DMS53 treated with DMSO at 0.1 percent for 48 hours (cell line): ENCODE measurements at regions not wholly inside any gene's neighbourhood (a gene's known extent, or its start where the extent isn't known, plus 50 kb on each side); places are given as distances from the start of the nearest gene placed in this dataset.

ENCODE experiments used
- DNase-seq: peaks from one replicate; lab custom pipeline; 2025; ENCODE audit not compliant: unreplicated experiment; lab: John Stamatoyannopoulos, UW

DNA sequence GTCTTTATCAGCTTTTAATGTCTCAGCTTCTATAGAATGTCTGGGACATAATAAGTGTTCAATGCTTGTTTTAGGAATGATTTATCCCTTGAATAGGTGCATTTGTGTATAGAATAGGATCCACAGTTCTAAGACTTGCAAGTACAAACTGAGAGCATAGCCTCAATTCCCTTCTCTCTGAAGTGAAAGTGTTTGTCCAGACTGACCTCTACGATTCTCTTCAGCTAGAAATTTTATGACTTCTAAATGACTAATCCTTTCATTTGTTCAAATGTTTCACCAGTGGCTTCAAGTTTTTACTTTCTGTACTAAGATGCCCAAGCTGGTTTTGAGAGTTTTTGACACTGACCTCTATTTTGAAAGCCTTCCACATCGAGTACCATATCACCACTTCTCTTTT is 608.2 kb upstream of the ADGRL4 start:
- DNase-seq, result no peak

DNA sequence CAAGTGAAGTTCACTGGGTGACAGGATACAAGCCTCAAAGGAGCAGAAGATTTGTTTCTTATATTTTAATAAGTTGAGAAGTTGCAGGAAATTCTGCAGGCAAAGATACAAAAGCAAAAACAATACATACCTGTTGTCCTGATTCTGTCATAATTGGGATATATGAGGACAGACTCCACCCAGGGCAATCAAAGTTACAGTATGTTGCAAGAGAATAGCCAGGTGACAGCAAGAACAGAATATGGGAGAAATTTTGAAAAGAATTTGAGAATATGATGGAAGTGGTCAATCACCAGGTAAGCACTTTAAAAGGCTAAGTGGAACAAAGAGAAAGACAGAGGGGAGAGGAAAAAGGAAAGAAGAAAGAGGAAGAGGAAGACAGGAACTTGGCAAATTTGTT is 607.6 kb upstream of the ADGRL4 start:
- no peak for DNase-seq

DNA sequence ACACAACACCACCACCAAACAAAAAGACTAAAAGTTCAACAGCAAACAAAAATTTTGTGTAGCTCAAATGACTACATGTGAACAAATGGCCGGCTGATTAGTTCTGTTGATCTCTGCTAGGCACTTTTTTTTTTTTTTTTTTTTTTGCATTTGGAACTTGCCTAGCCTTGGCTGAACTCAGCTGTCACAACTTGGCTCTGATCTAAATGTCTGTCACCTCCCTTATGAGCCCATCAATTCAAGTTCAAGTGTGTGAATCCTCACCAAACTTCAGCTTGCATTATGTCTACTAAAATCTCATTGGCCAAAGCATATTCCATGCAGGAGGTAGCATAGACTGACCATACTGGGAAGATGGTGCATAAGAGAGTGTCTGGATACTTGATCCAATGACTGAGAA is 606.5 kb upstream of the ADGRL4 start:
- no peak for DNase-seq

DNA sequence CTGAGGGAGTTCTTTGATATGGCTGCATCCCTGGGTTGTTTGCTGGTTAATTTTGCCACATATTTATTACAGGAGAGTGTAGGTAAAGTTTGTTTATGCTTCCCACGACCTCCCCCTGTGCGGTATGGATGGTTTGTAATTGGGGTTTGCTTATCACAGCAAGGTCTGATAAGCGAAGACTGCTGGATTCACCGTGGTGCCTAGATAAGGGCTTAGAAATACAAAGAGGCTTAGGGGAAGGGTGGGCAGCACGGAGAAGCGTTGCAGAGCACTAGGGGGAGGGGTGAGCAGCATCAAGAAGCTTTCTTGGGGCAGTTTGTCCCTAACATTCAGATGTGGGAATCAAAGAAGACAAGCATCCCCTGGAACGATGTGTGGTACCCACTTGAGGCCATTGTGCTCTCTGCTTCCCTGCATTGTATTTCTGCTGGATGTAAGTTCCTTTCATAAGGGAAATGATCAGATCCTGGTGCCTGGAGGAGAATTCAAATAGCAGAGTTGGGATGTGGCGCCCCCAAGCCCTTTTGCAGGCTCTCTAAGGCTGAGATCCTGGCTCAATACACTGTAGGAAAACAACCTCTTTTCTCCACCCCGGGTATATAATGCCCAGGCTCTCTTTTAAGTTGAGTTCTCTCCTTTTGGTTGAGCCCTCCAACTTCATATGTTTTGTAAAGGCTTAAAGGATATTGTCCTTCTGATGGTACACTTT is 598.1 kb upstream of the ADGRL4 start:
- DNase-seq, result no peak

DNA sequence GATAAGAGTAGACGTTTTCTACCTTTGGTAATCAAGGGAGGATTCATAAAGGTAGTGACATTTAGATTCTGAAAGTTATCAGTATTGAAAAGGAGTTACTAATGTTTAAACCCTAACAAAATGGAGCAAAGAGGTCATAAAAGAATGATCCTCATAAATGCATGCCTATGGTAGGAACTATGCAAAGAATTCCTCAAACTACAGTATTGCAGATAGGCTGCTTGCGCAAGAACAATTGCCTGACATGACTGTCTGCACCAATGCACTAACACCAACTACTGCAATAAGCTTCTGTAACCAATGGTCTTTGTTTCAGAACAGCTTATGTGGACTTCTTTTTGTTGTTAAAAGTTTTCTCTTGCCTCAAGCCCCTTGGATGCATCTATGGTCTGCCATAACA is 597.3 kb upstream of the ADGRL4 start:
- no peak for DNase-seq

DNA sequence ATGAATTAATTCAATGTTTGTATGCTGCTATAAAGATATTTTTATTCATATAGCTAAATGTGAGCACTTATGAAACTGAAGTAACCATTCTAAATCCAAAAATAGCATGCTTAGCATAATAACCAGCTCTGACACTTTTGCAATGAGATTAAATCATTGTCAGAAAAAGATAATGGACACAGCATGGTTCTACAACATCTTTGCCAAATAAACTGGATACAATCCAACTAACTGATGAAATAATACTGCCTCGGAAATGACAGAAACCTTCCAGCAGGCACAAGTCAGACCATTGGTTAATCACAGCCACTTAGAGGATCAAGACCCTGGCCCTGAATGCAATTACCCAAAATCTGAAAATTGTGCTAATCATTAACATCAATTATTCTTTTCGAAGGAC is 592.7 kb upstream of the ADGRL4 start:
- DNase-seq, result no peak

DNA sequence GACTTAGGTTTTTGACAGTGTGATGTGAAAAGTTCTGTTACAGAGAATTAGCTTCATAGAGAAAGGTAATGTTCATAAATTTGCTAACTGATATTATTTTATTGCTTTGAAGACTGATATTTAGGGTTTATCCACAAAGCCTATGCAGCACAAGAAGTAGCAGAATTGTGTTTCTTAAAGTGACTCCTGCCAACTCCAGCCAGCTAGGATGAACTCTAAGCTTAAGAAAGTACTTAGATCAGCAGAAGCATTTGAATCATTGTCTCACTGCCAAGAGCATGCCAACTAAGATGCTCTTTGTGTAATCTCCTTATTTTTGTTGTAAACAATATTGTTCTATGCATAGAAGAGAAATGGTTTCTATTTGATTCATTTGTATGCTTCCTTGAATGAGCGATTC is 589.4 kb upstream of the ADGRL4 start:
- no peak for DNase-seq

DNA sequence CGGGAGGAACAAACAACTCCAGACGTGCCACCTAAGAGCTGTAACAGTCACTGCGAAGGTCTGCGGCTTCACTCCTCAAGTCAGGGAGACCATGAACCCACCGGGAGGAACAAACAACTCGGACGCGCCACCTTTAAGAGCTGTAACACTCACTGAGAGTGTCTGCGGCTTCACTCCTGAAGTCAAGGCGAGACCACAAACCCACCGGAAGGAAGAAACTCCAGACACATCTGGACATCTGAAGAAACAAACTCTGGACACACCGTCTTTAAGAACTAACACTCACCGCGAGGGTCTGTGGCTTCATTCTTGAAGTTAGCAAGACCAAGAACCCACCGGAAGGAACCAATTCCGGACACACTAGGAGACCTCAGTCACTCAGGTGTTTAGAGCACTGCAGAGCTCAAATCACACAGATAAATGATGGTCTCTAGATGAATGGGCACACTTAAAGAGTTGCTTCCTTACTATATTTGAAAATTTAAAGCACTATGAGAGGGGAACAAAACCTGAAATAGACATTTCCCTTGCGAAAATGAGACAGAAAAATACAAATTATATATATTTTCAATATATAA is 587.7 kb upstream of the ADGRL4 start:
- no peak for DNase-seq

DNA sequence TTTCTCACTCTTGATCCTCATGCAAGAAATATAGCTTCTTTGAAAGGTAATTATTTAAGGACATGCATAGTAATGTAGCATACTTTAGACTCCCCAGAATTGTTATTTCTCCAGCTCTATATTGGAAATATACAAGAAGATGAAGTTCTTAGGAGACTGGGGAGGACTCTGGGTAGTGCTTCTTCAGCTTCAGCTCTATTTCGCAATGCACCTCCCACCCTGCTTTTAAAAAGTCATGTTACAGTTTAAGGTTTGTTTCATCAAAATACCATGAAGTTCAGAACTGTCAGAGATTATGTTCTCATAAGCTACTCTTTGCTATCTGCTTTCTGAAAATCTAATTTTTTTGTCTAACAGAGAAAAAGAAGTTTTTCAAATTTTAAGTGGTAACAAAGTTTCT is 586.2 kb upstream of the ADGRL4 start:
- DNase-seq, result no peak

DNA sequence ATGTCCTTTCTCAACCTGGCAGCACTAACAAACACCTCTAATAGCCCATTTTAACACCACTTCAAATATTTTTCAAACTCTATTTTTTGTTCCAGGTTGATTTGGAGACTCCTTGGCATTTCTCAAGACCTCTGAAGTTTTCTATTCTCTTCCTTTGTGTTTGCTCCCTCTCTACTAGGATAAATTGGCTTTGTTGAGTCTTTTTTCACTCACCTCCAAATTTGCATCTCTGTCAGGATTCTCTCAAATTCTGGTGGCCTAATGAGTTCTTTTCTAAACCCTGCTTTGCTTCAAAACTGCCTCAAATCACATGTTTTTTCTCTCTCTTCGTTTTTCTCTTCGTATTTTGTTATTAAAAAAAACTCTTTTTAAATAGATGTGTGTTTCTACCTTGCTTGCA is 582.2 kb upstream of the ADGRL4 start:
- no peak for DNase-seq

DNA sequence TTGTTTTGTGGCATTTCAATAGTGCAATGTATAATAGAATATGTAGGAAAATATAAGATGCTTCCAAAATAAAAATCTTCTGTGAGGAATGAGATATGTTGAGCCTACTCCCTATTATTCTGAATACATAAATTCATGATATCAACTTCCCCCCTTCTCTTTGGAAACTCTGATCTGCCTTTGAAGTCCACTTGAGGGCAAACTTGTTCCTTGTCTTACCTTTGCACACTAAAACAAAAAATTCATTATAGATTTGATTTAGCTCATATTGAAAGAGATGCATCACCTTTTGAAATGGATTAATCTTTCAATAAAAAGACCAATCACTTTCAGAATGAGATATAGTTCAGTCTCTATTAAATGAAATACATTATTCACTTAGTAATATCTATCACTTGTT is 580.7 kb upstream of the ADGRL4 start:
- DNase-seq, result no peak

DNA sequence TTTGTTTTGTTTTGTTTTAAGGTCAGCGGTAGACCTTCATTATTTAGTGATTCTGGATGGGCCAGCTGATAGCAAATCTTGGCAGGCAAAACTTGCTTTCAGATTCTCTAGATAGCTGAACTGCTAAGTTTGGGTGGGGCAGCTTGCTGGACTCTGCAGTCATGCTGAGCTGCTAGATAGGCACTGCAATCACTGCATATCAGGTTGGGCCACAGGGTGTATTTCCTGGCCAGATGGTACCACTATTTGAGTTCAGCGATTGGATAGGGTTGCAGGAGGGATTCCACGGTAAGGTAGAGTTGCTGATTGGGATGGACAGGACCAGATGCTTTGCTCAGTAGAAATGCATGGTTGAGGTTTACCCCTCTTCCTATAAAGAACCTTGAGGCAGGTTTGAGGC is 579.3 kb upstream of the ADGRL4 start:
- DNase-seq, result no peak

DNA sequence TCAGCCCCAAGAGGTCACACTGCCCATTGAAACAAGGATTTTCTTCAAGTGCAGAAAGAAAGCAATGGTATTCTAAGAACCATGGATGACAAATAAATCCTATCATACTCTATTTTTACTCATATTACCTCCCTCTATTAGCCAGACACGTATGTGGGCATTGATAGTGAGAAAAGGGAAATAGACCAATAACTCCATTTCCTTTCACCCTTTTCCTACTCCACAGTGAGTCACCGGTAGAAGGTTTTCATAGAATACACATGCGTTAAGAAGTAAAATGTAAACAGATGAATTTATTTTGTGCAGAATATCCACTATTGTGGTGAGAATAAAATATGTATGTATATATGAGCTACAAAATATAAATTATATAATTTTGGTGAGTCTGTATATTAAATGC is 568.9 kb upstream of the ADGRL4 start:
- no peak for DNase-seq

DNA sequence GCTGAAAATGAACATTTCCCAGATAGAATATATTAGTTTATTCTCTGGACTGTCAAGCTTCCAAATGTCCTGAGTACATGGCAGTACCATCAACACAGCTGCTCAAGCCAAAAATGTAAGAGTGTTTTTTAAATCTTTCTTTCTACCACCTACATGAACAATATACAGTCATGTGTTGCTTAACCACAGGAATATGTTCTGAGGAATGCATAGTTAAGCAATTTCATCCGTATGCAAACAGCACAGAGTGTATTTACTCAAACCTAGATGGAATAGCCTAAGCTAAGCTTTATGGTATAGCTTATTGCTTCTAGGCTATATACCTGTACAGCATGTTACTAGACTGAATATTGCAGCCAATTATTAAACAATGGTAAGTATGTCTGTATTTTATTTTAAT is 561.9 kb upstream of the ADGRL4 start:
- no peak for DNase-seq

DNA sequence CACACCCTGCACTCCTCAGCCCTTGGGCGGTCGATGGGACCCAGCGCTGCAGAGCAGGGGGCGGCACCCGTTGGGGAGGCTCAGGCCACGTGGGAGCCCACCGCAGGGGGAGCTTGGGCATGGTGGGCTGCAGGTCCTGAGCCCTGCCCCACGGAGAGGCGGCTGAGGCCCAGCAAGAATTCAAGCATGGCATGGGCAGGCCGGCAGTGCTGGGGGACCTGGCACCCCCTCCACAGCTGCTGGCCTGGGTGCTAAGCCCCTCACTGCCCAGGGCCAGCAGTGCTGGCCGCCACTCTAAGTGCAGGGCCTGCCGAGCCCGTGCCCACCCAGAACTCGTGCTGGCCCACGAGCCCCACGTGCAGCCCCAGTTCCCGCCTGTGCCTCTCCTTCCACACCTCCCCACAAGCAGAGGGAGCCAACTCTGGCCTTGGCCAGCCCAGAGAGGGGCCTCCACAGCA is 555.0 kb upstream of the ADGRL4 start:
- DNase-seq, result no peak

DNA sequence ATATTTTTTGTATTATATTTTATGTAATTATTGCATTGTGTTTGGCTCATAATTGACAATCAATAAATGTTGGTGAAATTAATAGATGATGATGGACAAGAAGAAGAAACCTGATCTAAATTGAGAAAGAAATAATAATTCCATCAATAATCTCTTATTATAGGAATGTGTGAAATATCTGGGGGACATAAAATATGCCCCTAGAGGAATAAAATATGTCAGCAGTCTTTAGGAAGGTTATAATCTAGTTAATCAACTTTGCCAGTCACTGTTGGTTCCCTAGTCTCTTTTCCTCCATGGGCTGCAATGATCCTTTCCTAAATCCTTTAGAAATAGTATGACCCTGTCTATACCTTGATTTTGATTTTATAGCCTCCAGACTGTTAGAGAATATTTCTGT is 549.7 kb upstream of the ADGRL4 start:
- no peak for DNase-seq

DNA sequence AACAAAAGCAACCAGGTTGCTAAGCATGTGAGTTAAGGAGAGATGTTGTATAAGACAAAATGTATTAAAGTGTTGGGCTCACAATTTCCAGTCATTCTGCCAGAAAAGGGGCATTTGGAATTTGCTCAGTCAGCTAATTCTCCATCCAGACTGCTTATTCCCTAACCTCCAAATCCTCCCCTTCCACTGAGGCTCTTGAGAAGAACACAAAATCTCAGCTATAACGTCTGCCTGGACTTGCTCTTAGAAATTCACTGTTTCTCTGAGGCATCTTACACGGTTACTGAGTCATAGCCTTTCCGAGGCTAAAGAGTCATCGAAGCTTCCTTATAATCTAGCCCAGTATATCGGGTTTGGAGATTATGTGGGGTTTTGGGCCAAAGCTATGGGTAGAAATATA is 548.2 kb upstream of the ADGRL4 start:
- DNase-seq, result no peak

DNA sequence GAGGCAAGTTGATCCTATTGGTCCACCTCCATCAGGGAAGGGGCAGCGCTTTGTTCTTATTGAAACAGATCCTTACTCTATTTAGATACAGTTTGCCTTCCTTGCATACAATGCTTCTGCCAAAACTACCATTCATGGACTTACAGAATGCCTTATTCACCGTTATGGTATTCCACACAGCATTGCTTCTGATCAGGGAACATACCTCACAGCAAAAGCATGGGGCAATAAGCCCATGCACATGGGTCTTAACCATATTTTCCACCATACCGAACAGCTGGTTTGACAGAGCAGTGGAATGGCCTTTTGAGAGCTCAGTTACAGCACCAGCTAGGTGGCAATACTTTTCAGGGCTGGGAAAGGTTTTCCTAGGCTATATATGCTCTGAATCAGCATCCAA is 544.8 kb upstream of the ADGRL4 start:
- DNase-seq, result no peak

DNA sequence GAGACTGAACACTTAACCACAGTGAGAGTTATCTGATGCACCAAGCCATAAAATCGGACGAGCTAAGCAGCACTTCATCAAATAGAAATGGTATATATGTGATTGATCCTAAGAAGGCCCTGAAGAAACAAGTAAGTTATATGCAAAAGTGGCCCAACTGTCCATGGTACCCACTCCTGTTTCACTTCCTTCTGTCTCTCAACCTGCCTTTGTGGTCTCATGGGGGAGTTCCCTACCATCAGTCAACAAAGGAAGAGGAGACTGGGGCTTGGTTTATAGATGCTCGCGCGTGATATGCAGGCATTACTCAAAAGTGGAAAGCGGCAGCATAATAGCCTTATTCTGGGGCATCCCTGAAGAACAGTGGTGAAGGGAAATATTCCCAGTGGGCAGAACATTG is 543.9 kb upstream of the ADGRL4 start:
- no peak for DNase-seq

DNA sequence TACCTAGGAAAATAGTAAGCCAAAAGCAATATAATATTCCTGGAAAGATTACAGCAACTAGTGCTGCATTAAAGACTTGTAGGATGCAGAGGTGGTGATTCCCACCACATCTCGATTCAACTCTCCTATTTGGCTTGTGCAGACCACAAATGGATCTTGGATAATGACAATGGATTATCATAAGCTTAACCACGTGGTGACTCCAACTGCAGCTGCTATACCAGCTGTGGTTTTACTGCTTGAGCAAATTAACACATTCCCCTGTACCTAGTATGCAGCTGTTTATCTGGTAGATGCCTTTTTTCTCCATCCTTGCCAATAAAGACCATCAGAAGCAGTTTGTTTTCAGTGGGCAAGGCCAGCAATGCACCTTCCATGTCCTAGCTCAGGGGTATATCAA is 542.7 kb upstream of the ADGRL4 start:
- no peak for DNase-seq

DNA sequence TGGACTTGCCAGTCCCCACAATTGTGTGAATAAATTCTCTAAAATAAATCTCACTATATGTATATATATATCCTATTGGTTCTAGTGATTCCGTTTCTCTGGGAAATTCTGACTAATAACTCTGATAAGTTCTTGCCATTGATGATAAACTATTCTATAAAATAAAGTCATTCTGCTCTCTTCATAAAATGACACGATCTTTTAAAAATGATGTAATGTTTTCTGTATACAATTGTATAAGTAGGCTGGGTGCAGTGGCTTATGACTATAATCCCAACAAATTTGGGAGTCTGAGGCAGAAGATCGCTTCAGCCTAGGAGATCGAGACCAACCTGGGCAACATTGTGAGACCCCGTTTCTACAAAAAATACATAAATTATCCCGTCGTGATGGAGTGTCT is 541.0 kb upstream of the ADGRL4 start:
- no peak for DNase-seq

DNA sequence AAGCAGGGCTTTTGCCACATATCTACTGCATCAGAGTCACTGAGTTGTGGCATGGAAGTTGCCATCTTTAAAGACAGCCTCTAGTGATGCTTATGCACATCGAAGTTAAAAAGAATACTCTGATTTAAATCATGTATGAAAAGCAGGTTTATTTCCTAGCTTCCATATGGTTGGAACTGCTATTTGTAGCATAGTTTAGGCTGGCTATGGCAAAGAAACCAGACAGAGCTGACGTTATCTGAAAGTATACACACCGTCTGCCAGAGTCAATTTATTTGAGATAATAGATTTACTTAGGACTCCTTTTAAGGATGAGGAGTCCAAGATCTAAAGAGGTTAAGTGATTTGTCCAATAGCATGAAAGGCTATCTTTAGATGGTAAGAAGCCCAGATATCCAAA is 536.9 kb upstream of the ADGRL4 start:
- no peak for DNase-seq

DNA sequence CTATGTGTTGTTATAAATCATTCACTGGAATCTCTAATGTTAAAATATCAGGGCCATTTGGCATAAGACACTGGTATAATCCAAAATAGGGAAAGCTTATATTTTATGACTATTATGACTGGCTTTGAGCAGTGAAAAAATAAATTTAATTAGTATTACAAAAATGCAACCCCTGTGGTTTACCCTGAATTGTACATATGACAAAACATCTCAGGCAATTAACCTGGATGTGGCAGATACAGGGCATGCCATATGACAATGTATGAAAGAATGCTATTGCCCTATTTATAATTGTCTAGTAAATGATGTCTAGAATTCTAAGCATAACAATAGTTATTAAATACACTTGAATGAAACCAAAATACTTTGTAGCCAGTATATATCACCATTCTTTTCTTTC is 532.5 kb upstream of the ADGRL4 start:
- DNase-seq, result no peak
